Thoracic aorta (tissue), 2 donors: ENCODE measurements at regions not wholly inside any gene's neighbourhood (a gene's known extent, or its start where the extent isn't known, plus 50 kb on each side); places are given as distances from the start of the nearest gene placed in this dataset.

Experiments
- ATAC-seq: fragments of 150-250 bp; one replicate; pipeline ENCODE4 v1.8.0; 2017; ENCODE audit warnings: low read depth; ENCODE audit not compliant: insufficient number of reproducible peaks, low FRiP score
- DNase-seq: peaks from one replicate; pipeline ENCODE4 v3.0.0-alpha.2; 2020; ENCODE audit warnings: low spot score
- H3K27ac ChIP-seq, 2 donors: fragments of 200-600 bp; sonication (generic); 1 replicate in 1 of 2; 2 replicates in 1 of 2; pipeline ENCODE4 v1.5.1; 2016; ENCODE audit warnings: mild to moderate bottlenecking in 2 of 2, moderate library complexity in 2 of 2
- H3K27me3 ChIP-seq: fragments of 200-600 bp; sonication (generic); replicated peaks from 2 replicates; pipeline ENCODE4 v1.6.0; 2016; ENCODE audit warnings: mild to moderate bottlenecking; ENCODE audit not compliant: insufficient read depth
- H3K36me3 ChIP-seq: fragments of 200-600 bp; sonication (generic); one replicate; pipeline ENCODE4 v1.5.1; 2016
- H3K4me1 ChIP-seq, 2 donors: fragments of 200-600 bp; sonication (generic); 1 replicate in 1 of 2; 2 replicates in 1 of 2; pipeline versions ENCODE4 v1.5.1 to v1.6.0; 2016; ENCODE audit warnings: low read depth in 2 of 2, mild to moderate bottlenecking in 1 of 2; ENCODE audit not compliant: control insufficient read depth in 1 of 2
- H3K4me3 ChIP-seq: fragments of 200-600 bp; sonication (generic); 2 replicates; pipeline ENCODE4 v1.5.1; 2016; ENCODE audit warnings: mild to moderate bottlenecking
- H3K9me3 ChIP-seq: fragments of 200-600 bp; sonication (generic); 2 replicates; pipeline ENCODE4 v1.5.1; 2016
- CTCF ChIP-seq: fragments of 200-600 bp; sonication (generic); IDR thresholded peaks from one replicate; pipeline ENCODE4 v1.5.1; 2019; ENCODE audit warnings: antibody characterized with exemption

- Histone ChIP-seq H3K4me3 (no peak overlapping the region), H3K36me3 (no peaks in the 10 kb centered on the region), H3K9me3 (no peaks in the 10 kb centered on the region), H3K27me3 (no peaks in the 10 kb centered on the region), H3K4me1 (no peaks in the 10 kb centered on the region), H3K27ac (no peak overlapping the region)
- no peak for TF ChIP-seq CTCF
- ATAC-seq (no peak), DNase-seq (no peak)
Observed at GRCh38 chr1:177784409-177784808, 185.4 kb downstream of the SEC16B start.

- ATAC-seq, result no peak
- Histone ChIP-seq H3K4me3 (no peak overlapping the region), H3K4me1 (no peaks in the 10 kb centered on the region)
Observed at GRCh38 chr1:177783051-177783450, 186.8 kb downstream of the SEC16B start.

GRCh38 chr1:177780096-177780700, 189.7 kb downstream of the SEC16B start:
- Histone ChIP-seq H3K36me3 (no peaks in the 10 kb centered on the region), H3K4me1 (no peaks in the 10 kb centered on the region), H3K27ac (no peak overlapping the region), H3K4me3 (no peak overlapping the region), H3K27me3 (no peaks in the 10 kb centered on the region), H3K9me3 (no peaks in the 10 kb centered on the region)
- DNase-seq (no peak), ATAC-seq (no peak)
- no peak for TF ChIP-seq CTCF

More at GRCh38 chr1:177783051-177783450, 186.8 kb downstream of the SEC16B start:
- H3K9me3 ChIP-seq, result no peaks in the 10 kb centered on the region
- TF ChIP-seq CTCF, result no peak
- H3K27ac ChIP-seq, result no peak overlapping the region
- H3K27me3 ChIP-seq, result no peaks in the 10 kb centered on the region
- DNase-seq, result no peak
- H3K36me3 ChIP-seq, result no peaks in the 10 kb centered on the region

GRCh38 chr1:177779166-177779965, 190.5 kb downstream of the SEC16B start:
- no peak for ATAC-seq
- Histone ChIP-seq H3K4me3 (no peak overlapping the region), H3K36me3 (no peaks in the 10 kb centered on the region), H3K27ac (no peak overlapping the region), H3K4me1 (no peaks in the 10 kb centered on the region), H3K9me3 (no peaks in the 10 kb centered on the region), H3K27me3 (no peaks in the 10 kb centered on the region)
- no peak for DNase-seq
- TF ChIP-seq CTCF, result no peak

GRCh38 chr1:177775924-177776323, 193.9 kb downstream of the SEC16B start:
- ATAC-seq, result no peak
- TF ChIP-seq CTCF, result no peak

More at GRCh38 chr1:177775924-177776323, 193.9 kb downstream of the SEC16B start:
- Histone ChIP-seq H3K36me3 (no peaks in the 10 kb centered on the region), H3K4me3 (no peak overlapping the region), H3K27me3 (no peaks in the 10 kb centered on the region), H3K9me3 (peaks cover 6% of the 10 kb centered on the region), H3K27ac (no peak overlapping the region), H3K4me1 (no peaks in the 10 kb centered on the region)
- DNase-seq, result no peak
